ENCODE measurements at regions not wholly inside any gene's neighbourhood (a gene's known extent, or its start where the extent isn't known, plus 50 kb on each side); places are given as distances from the start of the nearest gene placed in this dataset.

DNA sequence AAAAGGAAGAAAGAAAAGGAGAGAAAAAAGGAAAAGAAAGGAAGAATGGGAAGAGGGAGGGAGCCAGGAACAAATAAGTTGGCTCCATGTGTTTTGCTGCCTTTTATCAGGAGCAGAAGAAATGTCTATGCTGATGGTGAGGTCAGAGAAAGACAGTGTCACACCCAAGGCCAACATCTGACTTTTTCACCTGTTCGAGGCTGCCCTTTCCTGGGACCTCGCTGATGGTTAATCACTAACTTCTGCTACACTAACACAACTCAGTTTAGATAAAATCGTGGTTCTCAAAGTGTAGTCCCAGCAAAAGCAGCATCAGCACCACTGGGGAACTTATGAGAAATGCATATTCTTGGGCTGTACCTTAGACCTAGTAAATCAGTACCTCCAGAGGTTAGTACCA, 88.2 kb upstream of the FER start:
- TF ChIP-seq, protein P1, sequence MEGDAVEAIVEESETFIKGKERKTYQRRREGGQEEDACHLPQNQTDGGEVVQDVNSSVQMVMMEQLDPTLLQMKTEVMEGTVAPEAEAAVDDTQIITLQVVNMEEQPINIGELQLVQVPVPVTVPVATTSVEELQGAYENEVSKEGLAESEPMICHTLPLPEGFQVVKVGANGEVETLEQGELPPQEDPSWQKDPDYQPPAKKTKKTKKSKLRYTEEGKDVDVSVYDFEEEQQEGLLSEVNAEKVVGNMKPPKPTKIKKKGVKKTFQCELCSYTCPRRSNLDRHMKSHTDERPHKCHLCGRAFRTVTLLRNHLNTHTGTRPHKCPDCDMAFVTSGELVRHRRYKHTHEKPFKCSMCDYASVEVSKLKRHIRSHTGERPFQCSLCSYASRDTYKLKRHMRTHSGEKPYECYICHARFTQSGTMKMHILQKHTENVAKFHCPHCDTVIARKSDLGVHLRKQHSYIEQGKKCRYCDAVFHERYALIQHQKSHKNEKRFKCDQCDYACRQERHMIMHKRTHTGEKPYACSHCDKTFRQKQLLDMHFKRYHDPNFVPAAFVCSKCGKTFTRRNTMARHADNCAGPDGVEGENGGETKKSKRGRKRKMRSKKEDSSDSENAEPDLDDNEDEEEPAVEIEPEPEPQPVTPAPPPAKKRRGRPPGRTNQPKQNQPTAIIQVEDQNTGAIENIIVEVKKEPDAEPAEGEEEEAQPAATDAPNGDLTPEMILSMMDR (IDR thresholded peaks at IDR 0.05): no peak
- TF ChIP-seq POLR2A (IDR thresholded peaks at IDR 0.05): no peak

All from right lobe of liver (tissue), 4 donors.